B cell (primary cell): ENCODE measurements at regions not wholly inside any gene's neighbourhood (a gene's known extent, or its start where the extent isn't known, plus 50 kb on each side); places are given as distances from the start of the nearest gene placed in this dataset.

ENCODE experiments used
- ATAC-seq: fragments of 200-7000 bp; cut with Tn5 transposase; one replicate; pipeline ENCODE4 v1.10.0; 2021; ENCODE audit warnings: low read depth, mild to moderate bottlenecking, moderate number of reproducible peaks, moderate library complexity
- CTCF ChIA-PET: fragments of 350-600 bp; sonication (Branson Sonifier 250); formaldehyde crosslinking; loops from one replicate; lab custom pipeline; 2021; ENCODE audit warnings: antibody characterized with exemption, inconsistent platforms; lab: Charles Lee
- POLR2A ChIA-PET: fragments of 350-600 bp; sonication (Branson Sonifier 250); formaldehyde crosslinking; loops from one replicate; lab custom pipeline; 2021; ENCODE audit warnings: antibody characterized with exemption; lab: Charles Lee
- DNase-seq: peaks from one replicate; pipeline ENCODE4 v3.0.0; 2013
- H2AFZ ChIP-seq: 2 replicates; pipeline ENCODE4 v1.6.1; 2012; ENCODE audit warnings: mild to moderate bottlenecking, low read depth, low read length; ENCODE audit not compliant: insufficient read depth, poor library complexity, severe bottlenecking
- H3K27ac ChIP-seq, 2 donors: 1 replicate in 1 of 2; 2 replicates in 1 of 2; pipeline ENCODE4 v1.5.1; 2012 to 2013; ENCODE audit warnings: low read length in 2 of 2, mild to moderate bottlenecking in 2 of 2, moderate library complexity in 1 of 2
- H3K27me3 ChIP-seq, 4 experiments: fragments of 200-600 bp in 1 of 4; sonication (generic) in 1 of 4; replicated peaks in 1 of 4; 1 replicate in 2 of 4; 2 replicates in 2 of 4; pipeline versions ENCODE4 v1.6.1 to v1.7.0; 2013 to 2016; ENCODE audit warnings: low read length in 3 of 4, mild to moderate bottlenecking in 2 of 4, mixed read lengths in 1 of 4, moderate library complexity in 1 of 4; ENCODE audit not compliant: insufficient read depth in 4 of 4, control insufficient read depth in 3 of 4; ENCODE audit errors: control extremely low read depth in 1 of 4
- H3K36me3 ChIP-seq, 2 experiments: replicated peaks in 1 of 2; 1 replicate in 1 of 2; 2 replicates in 1 of 2; pipeline versions ENCODE4 v1.6.1 to v1.7.1; 2013; ENCODE audit warnings: low read length in 1 of 2; ENCODE audit not compliant: insufficient read depth in 2 of 2, control insufficient read depth in 1 of 2; ENCODE audit errors: control extremely low read depth in 1 of 2, extremely low read depth in 1 of 2
- H3K4me1 ChIP-seq, 2 donors: fragments of 200-600 bp in 1 of 2; sonication (generic) in 1 of 2; 1 replicate in 1 of 2; 2 replicates in 1 of 2; pipeline versions ENCODE4 v1.5.1 to v1.6.1; 2013 to 2017; ENCODE audit warnings: low read length in 2 of 2; ENCODE audit not compliant: control insufficient read depth in 2 of 2, insufficient read depth in 2 of 2
- H3K4me2 ChIP-seq: replicated peaks from 2 replicates; pipeline ENCODE3; 2012; ENCODE audit warnings: mild to moderate bottlenecking, low read depth, low read length; ENCODE audit not compliant: poor library complexity, severe bottlenecking
- H3K4me3 ChIP-seq, 5 experiments: fragments of 200-600 bp in 1 of 5; sonication (generic) in 1 of 5; 1 replicate in 3 of 5; 2 replicates in 2 of 5; pipeline versions ENCODE4 v1.5.1 to v1.7.0; 2011 to 2016; ENCODE audit warnings: low read length in 4 of 5, mild to moderate bottlenecking in 4 of 5, low read depth in 2 of 5, control low read depth in 1 of 5, moderate library complexity in 1 of 5; ENCODE audit not compliant: insufficient read depth in 1 of 5; ENCODE audit errors: control extremely low read depth in 1 of 5, extremely low read depth in 1 of 5
- H3K79me2 ChIP-seq: fragments of 200-600 bp; sonication (generic); one replicate; pipeline ENCODE4 v1.6.0; 2016; ENCODE audit warnings: low read length; ENCODE audit not compliant: control insufficient read depth, insufficient read depth
- H3K9ac ChIP-seq: fragments of 200-600 bp; sonication (generic); 2 replicates; pipeline ENCODE4 v1.6.1; 2017; ENCODE audit warnings: mild to moderate bottlenecking, low read length, moderate library complexity
- H3K9me3 ChIP-seq, 3 donors: one replicate each; pipeline versions ENCODE4 v1.6.1 to v1.7.1; 2013; ENCODE audit warnings: low read length in 2 of 3; ENCODE audit not compliant: control insufficient read depth in 2 of 3, insufficient read depth in 1 of 3; ENCODE audit errors: control extremely low read depth in 1 of 3
- H4K20me1 ChIP-seq: 2 replicates; pipeline ENCODE4 v1.6.0; 2012; ENCODE audit warnings: mild to moderate bottlenecking, low read length; ENCODE audit not compliant: insufficient read depth, control insufficient read depth, poor library complexity, severe bottlenecking
- H3K27ac Mint-ChIP-seq: one replicate; pipeline ENCODE4 v1.8.0; 2021; ENCODE audit warnings: mixed read lengths
- H3K27me3 Mint-ChIP-seq: one replicate; pipeline ENCODE4 v1.8.0; 2021; ENCODE audit warnings: mixed read lengths
- H3K4me1 Mint-ChIP-seq: one replicate; pipeline ENCODE4 v1.8.0; 2021; ENCODE audit warnings: mixed read lengths
- H3K4me3 Mint-ChIP-seq: one replicate; pipeline ENCODE4 v1.8.0; 2021; ENCODE audit warnings: mixed read lengths
- H3K9me3 Mint-ChIP-seq: one replicate; pipeline ENCODE4 v1.8.0; 2022; ENCODE audit warnings: mixed read lengths; ENCODE audit not compliant: insufficient read depth
- EZH2 ChIP-seq: IDR thresholded peaks from 2 replicates; pipeline ENCODE4 v1.6.1; 2012; ENCODE audit warnings: borderline replicate concordance, low read depth, mild to moderate bottlenecking, moderate library complexity, low read length; ENCODE audit not compliant: insufficient read depth, poor library complexity, severe bottlenecking
- WGBS: methylation state at CpG from one replicate; pipeline ENCODE4 v1.1.5; 2013; ENCODE audit warnings: missing lambda C conversion rate; ENCODE audit not compliant: insufficient coverage; 5-methylcytosine and 5-hydroxymethylcytosine counted together
- intact Hi-C: fragments of 100-400 bp; cut with micrococcal nuclease; formaldehyde crosslinking; loops from one replicate; pipeline ENCODE4 v1.10.0; 2022
- TF ChIP-seq, protein P1 (sequence below): fragments of 200-600 bp; IDR thresholded peaks from one replicate; pipeline ENCODE4 v1.8.0; 2022; ENCODE audit warnings: antibody characterized with exemption, mild to moderate bottlenecking

DNA sequence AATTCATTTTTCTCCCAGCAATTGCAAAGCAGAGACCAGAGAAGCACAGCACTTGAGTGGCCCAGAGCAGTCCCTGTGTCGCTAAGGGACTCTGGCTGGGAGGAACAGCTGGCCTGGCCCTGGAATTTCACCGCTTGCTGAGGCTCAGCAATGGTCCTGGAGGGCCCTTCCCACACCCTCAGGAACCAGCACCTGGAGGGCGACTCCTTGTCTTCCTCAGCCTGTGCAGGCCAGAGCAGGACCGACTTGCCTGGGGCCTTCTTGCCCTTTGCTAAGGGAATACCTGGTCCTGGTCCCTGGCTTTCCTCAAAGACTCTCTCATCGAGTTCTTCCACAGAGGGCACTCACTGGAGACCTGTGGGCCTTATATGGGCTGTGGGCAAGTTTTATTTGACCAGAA lies 294.6 kb downstream of the RPLP1 start:
- H3K9me3 Mint-ChIP-seq = no peaks in the 10 kb centered on the region
- peaks cover 9 to 14% of the 10 kb centered on the region in 2 donors for H3K4me1 ChIP-seq
- H3K9me3 ChIP-seq = peaks cover 0 to 4% (median 3%) of the 10 kb centered on the region in 3 donors
- H3K36me3 ChIP-seq = no peaks in the 10 kb centered on the region
- H3K4me3 Mint-ChIP-seq = no peak overlapping the region
- H3K4me1 Mint-ChIP-seq = peaks cover 32% of the 10 kb centered on the region
- no peak overlapping the region for H3K4me2 ChIP-seq
- no peak overlapping the region for H3K27ac ChIP-seq
- no peak for DNase-seq
- ChIA-PET POLR2A (no interaction called here), CTCF (interaction anchor here (1.2 to 1.8 kb wide), 2 partner anchors 12 to 232 kb away, joined by 3 to 4 read pairs; no protein-coding TSS in a partner anchor)
- whole genome bisulfite sequencing = 95% methylated on average over 4 of the region's 5 CpGs
- peaks cover 0 to 7% (median under 1%) of the 10 kb centered on the region in 4 experiments for H3K27me3 ChIP-seq
- peaks cover 12% of the 10 kb centered on the region for H3K27me3 Mint-ChIP-seq
- no peak overlapping the region for H3K27ac Mint-ChIP-seq
- no peak overlapping the region for H3K9ac ChIP-seq
- no peak for ATAC-seq
- no peaks in the 10 kb centered on the region for H3K79me2 ChIP-seq
- H2AFZ ChIP-seq = no peak overlapping the region
- intact Hi-C loops = no loop called here
- TF ChIP-seq EZH2 = no peak
- TF ChIP-seq, protein P1, sequence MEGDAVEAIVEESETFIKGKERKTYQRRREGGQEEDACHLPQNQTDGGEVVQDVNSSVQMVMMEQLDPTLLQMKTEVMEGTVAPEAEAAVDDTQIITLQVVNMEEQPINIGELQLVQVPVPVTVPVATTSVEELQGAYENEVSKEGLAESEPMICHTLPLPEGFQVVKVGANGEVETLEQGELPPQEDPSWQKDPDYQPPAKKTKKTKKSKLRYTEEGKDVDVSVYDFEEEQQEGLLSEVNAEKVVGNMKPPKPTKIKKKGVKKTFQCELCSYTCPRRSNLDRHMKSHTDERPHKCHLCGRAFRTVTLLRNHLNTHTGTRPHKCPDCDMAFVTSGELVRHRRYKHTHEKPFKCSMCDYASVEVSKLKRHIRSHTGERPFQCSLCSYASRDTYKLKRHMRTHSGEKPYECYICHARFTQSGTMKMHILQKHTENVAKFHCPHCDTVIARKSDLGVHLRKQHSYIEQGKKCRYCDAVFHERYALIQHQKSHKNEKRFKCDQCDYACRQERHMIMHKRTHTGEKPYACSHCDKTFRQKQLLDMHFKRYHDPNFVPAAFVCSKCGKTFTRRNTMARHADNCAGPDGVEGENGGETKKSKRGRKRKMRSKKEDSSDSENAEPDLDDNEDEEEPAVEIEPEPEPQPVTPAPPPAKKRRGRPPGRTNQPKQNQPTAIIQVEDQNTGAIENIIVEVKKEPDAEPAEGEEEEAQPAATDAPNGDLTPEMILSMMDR = no peak
- no peaks in the 10 kb centered on the region for H4K20me1 ChIP-seq
- no peak overlapping the region for H3K4me3 ChIP-seq

DNA sequence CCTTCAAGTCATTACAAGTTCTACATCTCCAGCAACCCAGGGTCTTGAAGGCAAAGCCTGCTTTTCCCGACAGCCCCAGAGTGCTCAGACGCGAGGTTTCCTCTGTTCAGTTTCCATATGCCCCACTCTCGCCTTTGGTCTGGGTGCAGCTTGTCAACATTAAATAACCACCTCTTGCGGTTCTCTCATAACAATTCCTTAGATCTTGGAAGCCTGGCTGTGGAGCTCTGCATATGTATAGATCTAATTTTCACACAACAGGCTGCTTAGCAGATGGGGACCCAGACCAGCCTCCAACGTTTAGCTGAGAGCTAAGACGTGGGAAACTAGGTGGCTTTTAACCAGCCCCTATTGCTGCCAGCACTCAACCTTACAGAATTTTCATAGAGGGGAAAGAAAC lies 295.5 kb downstream of the RPLP1 start:
- Histone ChIP-seq H3K4me1 (peaks cover 9 to 14% of the 10 kb centered on the region in 2 donors), H3K9ac (no peak overlapping the region), H3K27ac (no peak overlapping the region), H3K36me3 (no peaks in the 10 kb centered on the region), H4K20me1 (no peaks in the 10 kb centered on the region), H3K4me2 (no peak overlapping the region), H3K79me2 (no peaks in the 10 kb centered on the region), H3K4me3 (no peak overlapping the region), H3K9me3 (peaks cover 0 to 5% (median 3%) of the 10 kb centered on the region in 3 donors), H3K27me3 (peaks cover 0 to 7% (median under 1%) of the 10 kb centered on the region in 4 experiments), H2AFZ (no peak overlapping the region)
- intact Hi-C loops = no loop called here
- ChIA-PET POLR2A (no interaction called here), CTCF (interaction anchor here (1.2 to 1.8 kb wide), 3 partner anchors 13 to 231 kb away, joined by 3 to 4 read pairs (median 3); no protein-coding TSS in a partner anchor)
- TF ChIP-seq, protein P1 = no peak
- TF ChIP-seq EZH2 = no peak
- ATAC-seq (no peak), DNase-seq (no peak)
- H3K9me3 Mint-ChIP-seq = peaks cover 2% of the 10 kb centered on the region
- 88% methylated on average over 7 of the region's 7 CpGs for WGBS
- H3K27me3 Mint-ChIP-seq = peaks cover 12% of the 10 kb centered on the region
- H3K4me1 Mint-ChIP-seq = peaks cover 32% of the 10 kb centered on the region
- H3K27ac Mint-ChIP-seq = peak overlapping the region; percentile 41
- H3K4me3 Mint-ChIP-seq = no peak overlapping the region
